Gastrocnemius medialis (tissue), 4 donors: ENCODE measurements at regions not wholly inside any gene's neighbourhood (a gene's known extent, or its start where the extent isn't known, plus 50 kb on each side); places are given as distances from the start of the nearest gene placed in this dataset.

Experiments
- CTCF ChIP-seq, 5 experiments: fragments of 450-650 bp in 3 of 5; fragments of 200-600 bp in 2 of 5; sonication (generic) in 2 of 5; IDR thresholded peaks in 4 of 5; conservative IDR thresholded peaks in 1 of 5; 1 replicate in 4 of 5; 2 replicates in 1 of 5; pipeline ENCODE4 v1.5.1; 2016 to 2019; ENCODE audit warnings: antibody characterized with exemption in 5 of 5, mild to moderate bottlenecking in 3 of 5, moderate library complexity in 3 of 5
- POLR2A ChIP-seq, 2 donors: fragments of 450-650 bp; IDR thresholded peaks; one replicate each; pipeline ENCODE4 v1.6.1; 2017; ENCODE audit warnings: antibody characterized with exemption in 2 of 2, mild to moderate bottlenecking in 2 of 2, moderate library complexity in 2 of 2

GRCh38 chr3:20576228-20576627 is 390.2 kb upstream of the SGO1 start:
- no peak for TF ChIP-seq CTCF (IDR thresholded peaks at IDR 0.05 in 4 of 5, conservative IDR thresholded peaks at IDR 0.05 in 1 of 5)
- TF ChIP-seq POLR2A (IDR thresholded peaks at IDR 0.05), result no peak
